ENCODE measurements at regions not wholly inside any gene's neighbourhood (a gene's known extent, or its start where the extent isn't known, plus 50 kb on each side); places are given as distances from the start of the nearest gene placed in this dataset.
"Not testable (repeated sequence)": the region's sequence is repeated elsewhere in the genome, so short reads cannot be mapped to it uniquely, and the experiment has no call there.

DNA sequence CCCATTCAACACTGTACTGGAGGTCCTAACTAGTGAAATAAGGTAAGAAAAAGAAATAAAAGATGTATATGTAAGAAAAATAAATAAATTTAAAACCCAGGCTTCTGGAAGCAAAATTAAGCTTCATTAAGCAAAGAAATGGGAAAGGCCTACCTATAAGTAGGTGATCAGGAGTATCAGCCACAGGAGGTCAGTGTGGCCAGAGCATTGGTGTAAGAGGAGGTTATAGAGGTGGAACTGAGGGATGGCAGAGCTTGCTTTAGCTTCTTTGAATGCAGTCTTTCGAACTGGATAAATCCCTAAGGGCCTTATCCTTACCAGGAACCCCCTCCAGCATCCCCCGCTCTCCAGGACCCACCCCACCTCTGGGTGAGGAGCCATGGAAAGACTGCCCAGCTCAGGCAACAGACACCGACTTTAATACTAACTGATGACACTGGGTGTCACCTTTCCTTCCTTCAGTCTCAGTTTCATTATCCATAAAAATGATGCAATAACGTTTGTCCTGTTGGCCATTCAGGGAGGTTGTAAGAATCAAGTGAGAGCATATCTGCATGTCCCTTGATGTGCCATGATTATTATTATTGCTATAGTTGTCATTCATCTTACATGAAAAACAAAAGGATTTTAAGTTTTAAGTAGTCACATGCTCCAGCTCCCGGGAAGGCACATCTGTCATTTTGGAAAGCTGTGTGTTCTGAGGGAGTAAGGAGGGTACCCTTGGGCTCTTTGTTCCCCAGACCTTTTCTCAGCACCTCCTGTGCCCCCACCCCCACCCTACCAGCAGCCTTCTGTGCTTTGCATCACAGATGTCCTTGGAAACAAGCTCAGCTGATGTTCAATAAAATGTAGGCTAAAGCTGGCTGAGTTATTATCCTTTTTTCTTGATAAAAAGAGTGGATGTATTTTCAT, 50.8 kb upstream of the CTNNA1 start:
- no peak for DNase-seq (ENCODE audit: low read depth in 2 of 2, low spot score in 1 of 2)

DNA sequence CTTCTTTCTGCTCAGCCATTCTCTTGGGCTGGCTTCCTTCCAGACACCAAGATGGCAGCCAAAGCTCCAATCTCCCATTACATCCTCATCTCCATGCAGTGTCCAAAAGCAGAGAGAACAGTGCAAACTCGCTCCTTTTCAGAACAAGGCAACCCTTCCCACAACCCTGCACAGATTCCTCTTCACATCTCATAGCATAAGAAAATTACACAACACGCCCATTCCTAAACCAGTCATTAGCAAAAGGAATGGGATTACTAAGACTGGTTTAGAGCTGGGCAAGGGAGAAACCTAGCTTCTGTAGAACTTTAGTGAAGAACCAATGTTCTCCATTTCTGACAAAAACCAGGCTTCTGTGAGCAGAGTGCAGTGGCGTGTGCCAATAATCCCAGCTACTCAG, 51.5 kb upstream of the CTNNA1 start:
- DNase-seq (ENCODE audit: low read depth in 2 of 2, low spot score in 1 of 2) = no peak

DNA sequence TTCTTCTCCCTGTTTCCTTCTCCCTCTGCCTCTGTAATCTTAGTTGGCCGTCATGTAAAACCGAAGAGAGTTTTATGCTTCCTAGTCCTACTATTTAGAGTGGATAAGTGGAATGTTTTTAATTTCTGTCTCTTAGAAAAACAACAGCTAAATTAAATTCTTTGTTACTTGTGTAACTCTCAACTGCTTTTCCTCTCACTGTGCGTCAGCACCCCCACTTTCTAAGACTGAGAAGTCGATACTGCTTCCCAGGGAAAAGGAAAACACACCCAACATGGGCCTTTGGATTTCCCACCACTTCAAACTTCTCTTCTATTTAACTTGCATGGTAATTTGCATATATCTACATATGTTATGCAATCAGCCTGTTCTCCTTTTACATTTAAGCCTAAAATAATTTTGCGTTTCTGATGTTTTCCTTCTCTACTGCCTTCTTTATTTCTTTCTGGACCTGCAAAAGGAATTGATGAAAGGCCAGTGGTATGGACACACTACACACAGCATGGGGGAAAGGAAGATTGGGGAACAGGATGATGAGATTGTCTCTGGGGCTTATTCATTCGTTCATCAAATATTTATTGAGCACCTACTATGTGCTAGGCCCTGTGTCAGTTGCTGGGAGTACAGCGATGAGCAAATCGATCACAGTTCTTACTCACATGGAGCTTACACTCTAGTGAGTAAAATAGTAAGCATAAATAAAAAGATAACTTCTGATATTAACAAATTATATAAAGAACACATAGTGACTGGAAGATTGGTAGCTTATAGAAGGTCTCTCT, 52.5 kb upstream of the CTNNA1 start:
- no peak for DNase-seq (ENCODE audit: low read depth in 2 of 2, low spot score in 1 of 2)

DNA sequence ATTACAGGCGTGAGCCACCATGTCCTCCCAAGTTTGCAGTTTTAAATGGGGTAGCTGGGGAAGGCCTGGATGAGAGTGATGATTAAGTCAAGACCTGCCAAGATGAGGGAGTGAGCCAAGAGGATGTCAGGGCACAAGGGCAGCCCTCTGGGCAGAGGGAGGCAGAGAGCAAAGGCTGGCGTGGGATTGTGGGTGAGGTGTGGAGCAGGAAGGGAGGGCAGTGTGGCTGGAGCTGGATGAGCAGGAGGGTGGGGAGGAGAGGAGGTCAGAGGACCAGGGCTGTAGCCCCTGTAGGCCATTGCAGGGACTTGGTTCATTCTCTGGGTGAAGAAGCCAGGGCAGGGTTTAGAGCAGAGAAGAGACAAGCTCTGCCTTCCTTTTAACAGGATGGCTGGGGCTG, 53.7 kb upstream of the CTNNA1 start:
- DNase-seq (ENCODE audit: low read depth in 2 of 2, low spot score in 1 of 2) = no peak

DNA sequence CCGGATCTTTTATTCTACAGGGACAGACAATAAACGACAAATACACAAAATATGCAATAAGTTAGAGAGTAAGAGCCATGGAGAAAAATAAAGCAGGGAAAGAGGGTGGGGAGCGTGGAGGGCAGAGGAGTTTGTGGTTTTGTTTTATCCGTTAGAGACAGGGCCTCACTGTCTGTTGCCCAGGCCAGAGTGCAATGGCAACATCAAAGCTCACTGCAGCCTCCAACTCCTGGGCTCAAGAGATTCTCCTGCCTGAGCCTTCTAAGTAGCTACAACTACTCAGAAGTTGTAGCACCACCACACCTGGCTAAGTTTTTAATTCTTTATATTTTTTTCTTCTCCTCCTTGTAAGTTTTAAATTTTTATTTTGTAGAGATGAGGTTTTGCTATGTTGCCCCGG, 54.5 kb upstream of the CTNNA1 start:
- DNase-seq (ENCODE audit: low read depth in 2 of 2, low spot score in 1 of 2) = no peak

DNA sequence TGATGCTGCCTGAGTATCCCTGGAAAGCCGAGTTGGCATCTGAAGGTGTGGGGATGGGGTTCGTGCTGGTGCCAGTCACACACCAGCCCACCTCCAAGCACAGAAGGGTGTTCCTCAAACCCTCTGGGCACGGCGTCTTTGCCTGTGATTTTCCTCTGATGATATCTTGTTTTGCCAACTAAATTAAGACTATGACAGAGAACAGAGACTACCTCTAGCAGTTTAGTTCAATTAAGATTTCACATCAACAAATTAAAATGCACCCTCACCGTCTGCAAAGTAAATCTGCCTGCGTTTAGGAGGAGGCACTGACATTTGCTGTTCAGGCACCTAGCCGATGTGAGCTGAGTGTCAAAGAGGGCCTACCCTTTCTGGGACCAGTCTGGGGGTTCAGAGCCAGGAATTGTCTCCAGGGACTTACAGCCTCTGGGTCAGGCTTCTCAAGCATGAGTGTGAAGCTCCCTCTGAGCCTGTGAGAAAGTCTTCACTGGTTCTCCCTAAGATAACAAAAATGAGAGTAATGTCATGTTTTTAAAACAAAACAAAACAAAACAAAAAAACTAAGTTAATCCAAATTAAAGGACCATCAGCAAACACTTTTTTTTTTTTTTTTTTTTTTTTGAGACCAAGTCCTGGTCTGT, 55.4 kb upstream of the CTNNA1 start:
- no peak for DNase-seq (ENCODE audit: low read depth in 2 of 2, low spot score in 1 of 2)

DNA sequence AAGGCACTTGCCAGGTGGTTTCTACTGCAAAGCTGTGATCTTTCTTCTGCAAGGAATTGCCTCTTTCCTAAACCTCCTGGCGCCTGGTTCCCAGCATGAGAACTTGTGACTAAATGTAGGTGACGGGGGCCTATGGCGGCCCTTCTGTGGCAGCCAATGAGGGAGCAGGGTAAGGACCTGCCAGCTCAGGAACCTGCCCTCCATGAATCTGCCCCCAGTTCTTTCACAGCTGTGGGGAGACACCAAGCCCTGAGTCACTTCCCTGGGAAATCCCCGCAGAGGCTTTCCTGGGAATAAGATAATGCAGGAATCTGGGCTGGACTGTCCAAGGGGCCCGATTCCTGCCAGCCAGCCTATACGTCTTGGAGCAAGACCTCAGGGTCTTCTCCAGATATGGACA, 56.7 kb upstream of the CTNNA1 start:
- DNase-seq (ENCODE audit: low read depth in 2 of 2, low spot score in 1 of 2) = no peak

DNA sequence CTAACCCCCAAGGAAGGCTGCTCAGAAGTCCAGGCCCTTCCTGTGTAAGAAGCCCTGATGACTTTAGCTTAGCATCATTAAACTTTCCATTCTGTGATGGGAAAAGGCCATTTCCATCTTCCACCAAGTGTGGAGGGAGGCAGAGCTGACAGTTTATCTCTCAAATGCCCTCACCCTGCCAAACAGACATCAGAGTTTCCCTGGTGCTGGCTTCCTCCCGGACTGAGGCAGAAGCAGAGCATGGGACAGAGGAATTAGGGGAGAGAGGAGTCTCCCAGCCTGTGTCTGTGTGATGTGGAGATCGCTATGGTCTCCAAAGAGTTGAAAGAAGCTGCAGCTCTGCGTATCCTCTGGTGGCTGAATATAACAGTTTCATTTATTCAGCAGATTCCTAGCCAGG, 57.4 kb upstream of the CTNNA1 start:
- DNase-seq (ENCODE audit: low read depth in 2 of 2, low spot score in 1 of 2) = no peak

DNA sequence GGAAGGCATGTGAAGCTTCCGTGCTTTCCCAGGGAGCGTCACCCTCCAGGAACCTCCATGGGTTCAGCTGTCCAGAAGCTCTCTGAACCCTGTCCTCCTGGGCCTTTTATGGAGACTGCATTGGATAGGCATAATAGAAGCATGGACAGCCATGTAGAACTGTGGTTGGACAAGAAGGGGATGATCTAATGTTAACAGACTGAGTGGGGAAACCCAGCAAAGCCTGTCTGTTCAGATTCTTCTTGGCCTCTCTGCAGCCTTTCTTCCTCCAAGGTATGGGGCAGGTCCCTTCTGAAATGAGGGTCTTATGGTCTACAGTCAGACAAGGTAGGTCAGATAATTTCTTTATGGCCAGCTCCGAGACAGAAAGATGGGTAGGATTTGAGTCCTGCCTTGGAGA, 59.1 kb upstream of the CTNNA1 start:
- no peak for DNase-seq (ENCODE audit: low read depth in 2 of 2, low spot score in 1 of 2)

DNA sequence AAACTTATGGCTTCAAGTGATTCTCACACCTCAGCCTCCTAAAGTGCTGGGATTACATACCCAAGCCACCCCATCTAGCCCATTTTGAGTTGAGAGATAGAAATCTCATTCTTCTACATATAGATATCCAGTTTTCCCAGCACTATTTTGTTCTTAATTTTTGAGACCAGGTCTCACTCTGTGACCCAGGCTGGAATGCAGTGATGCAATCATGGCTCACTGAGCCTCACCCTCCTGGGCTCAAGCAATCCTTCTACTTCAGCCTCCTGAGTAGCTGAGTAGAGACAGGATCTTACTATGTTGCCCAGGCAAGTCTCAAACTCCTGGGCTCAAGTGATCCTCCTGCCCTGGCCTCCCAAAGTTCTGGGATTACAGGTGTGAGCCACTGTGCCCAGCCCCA, 60.9 kb upstream of the CTNNA1 start:
- no peak for DNase-seq (ENCODE audit: low read depth in 2 of 2, low spot score in 1 of 2)

DNA sequence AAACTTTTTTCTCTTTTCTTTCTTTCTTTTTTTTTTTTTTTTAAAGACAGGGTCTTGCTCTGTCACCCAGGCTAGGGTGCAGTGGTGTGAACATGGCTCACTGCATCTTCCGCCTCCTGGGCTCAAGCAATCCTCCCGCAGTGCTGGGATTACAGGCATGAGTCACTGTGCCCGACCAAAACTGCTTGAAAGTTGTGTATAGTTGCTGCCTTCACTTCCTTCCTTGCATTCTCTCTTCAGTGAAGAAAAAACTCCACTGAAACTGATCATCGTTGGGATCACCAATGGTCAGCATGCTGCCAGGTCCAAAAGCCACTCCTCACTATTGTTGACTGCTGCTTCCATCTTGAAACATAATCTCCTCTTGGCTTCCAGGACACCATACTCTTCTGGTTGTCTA, 66.6 kb upstream of the CTNNA1 start:
- DNase-seq (ENCODE audit: low read depth in 2 of 2, low spot score in 1 of 2) = no peak

DNA sequence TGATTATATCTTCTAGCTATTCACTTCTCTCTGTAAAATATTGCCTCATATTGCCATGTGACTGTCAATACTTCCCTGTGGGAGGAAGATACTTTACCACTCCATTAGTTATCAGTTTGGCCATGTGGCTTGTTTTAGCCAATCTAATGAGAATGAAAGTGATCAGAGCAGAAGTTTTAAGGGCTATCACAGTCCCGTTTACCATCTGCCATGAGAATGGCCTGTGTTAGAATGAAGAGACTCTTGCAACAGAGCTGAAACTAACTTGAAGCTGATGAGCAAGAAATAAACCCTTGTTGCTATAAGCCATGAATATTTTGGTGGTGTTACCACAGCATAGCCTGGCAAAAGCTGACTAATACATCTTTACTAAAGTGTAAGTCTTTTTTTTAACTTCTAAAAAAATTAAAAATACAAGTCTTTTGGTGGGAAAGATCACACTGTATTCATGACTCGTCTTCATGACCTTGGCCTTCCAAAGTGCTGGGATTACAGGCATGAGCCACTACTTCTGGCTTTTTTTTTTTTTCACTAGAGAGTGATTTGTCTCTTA, 68.0 kb upstream of the CTNNA1 start:
- DNase-seq (ENCODE audit: low read depth in 2 of 2, low spot score in 1 of 2) = no peak

DNA sequence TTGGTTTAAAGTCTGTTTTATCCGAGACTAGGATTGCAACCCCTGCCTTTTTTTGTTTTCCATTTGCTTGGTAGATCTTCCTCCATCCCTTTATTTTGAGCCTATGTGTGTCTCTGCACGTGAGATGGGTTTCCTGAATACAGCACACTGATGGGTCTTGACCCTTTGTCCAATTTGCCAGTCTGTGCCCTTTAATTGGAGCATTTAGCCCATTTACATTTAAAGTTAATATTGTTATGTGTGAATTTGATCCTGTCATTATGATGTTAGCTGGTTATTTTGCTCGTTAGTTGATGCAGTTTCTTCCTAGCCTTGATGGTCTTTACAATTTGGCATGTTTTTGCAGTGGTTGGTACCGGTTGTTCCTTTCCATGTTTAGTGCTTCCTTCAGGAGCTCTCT, 70.8 kb upstream of the CTNNA1 start:
- DNase-seq (ENCODE audit: low read depth in 2 of 2, low spot score in 1 of 2) = not testable (repeated sequence)

DNA sequence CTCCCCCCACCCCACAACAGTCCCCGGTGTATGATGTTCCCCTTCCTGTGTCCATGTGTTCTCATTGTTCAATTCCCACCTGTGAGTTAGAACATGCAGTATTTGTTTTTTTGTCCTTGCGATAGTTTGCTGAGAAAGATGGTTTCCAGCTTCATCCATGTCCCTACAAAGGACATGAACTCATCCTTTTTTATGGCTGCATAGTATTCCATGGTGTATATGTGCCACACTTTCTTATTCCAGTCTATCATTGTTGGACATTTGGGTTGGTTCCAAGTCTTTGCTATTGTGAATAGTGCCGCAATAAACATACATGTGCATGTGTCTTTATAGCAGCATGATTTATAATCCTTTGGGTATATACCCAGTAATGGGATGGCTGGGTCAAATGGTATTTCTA, 74.4 kb upstream of the CTNNA1 start:
- DNase-seq (ENCODE audit: low read depth in 2 of 2, low spot score in 1 of 2) = not testable (repeated sequence)

DNA sequence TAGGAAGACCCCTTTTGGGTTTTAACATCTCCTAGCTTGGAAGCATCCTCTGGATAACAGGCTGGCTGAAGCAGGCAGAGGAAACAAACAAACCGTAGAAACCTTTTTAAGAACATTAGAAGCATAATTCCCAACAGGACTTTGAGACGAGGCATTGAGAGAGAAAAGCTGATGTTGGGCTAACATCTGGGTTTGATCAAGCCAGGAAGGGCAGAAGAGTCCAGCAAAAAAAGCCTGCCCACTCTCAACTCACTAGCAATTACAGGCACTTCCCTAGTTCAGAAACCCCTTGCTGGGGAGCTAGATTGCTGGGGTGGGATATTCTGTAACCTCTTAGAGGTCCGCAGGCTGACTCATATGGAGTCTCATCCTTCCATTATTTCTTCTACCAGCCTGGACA, 75.4 kb upstream of the CTNNA1 start:
- no peak for DNase-seq (ENCODE audit: low read depth in 2 of 2, low spot score in 1 of 2)

DNA sequence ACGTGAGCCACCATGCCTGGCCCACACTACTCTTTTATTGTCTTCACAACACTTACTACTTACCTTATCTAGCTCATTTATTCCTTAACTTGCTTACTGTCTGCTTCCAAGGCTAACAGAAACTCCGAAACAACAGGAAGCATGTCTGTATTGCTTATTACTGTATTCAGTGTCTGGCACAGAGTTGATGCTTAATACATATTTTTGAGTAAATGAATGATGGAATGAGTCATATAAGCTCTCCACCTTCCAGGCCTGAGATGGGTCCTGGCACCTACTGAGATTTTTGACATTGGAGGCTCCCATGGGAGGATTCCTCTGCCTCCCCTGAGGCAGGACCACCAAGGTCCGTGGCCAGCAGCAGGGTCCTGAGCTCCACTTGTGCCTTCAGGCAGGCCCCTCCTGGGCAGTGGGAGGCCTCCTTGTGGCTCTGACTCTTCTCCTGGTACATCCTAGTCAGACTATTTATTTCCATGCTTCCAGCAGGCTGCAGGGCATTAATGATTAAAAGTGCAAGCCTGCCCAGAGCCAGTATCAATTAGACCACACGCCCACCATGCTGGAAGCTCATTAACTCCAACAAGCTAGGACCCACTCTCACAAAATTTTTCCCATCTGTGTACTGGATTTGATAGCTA, 76.5 kb upstream of the CTNNA1 start:
- no peak for DNase-seq (ENCODE audit: low read depth in 2 of 2, low spot score in 1 of 2)

DNA sequence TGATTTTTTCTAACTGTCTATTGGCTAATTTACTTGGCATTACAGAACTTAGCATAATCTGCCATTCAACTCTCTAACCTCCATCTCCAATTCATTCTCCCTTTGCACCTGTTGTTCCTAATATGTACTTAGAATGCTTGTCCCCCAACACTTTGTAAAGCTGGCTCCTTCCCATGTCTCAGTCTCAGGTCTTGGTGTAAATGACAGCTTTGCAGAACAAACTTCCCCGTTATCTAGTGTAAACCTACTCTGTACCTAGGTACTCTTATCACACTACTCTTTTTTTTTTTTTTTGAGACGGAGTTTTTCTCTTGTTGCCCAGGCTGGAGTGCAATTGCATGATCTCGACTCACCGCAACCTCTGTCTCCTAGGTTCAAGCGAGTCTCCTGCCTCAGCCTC, 77.2 kb upstream of the CTNNA1 start:
- no peak for DNase-seq (ENCODE audit: low read depth in 2 of 2, low spot score in 1 of 2)

DNA sequence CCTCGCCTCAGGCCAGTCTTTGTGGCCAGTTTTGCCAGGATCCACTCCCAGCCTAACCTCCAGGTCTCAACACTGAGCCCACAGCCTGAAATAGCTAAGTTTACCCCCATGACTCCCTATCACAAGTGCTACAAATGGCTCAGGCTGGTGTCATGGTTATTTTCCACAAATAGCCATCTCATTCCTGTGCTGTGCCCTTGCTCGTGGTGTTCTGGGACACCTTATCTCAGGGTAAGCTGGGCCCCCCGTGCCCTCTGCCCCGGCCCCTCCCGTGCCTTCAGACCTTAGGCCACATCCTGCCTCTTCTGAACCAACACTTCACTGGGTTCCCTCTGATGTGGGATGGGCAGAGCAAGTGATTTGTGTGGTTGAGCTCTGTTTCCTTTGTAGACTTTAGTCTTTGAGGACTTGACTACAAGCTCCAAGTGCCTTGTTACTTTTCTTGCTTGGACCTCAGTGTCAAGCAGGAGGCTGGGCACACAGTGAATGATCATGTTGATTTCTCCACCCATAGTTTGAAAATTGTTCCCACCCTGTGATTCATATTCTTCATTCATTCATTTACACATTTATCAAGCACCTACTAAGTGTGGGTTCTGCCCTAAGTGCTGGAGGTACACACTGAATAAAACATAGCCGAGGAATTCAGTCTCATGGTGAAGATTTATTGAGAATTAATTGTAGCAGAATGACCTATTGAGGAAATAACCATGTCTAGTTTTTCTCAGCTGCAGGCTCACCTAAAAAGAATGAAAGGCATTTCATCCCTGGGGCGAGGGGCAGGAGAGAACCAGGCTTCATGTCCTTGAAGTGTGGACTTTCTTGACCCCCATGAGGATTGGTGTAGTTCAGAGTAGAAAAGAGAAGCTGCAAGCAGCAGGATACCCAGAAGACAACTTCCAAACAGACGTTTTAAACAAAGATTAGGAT, 84.5 kb upstream of the CTNNA1 start:
- no peak for DNase-seq (ENCODE audit: low read depth in 2 of 2, low spot score in 1 of 2)

DNA sequence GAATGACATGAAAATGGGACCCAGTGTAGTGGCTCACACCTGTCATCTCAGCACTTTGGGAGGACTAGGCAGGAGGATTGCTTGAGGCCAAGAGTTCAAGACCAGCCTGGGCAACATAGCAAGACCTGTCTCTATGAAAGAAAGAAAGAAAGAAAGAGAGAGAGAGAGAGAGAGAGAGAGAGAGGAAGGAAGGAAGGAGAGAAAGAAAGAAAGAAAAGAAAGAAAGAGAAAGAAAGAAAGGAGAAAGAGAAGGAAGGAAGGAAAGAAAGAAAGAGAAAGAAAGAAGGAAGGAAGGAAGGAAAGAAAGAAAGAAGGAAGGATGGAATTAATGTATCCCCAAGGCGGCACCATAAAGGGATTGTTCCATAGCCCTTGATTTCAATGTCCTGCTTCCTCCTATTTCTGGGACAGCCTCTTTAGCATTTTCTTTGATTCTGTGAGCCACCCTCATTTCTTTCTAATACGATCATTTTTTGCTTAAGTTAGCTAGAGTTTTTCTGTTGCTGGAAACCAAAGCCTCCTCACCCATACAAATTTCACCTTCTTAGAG, 85.4 kb upstream of the CTNNA1 start:
- not testable (repeated sequence) for DNase-seq (ENCODE audit: low read depth in 2 of 2, low spot score in 1 of 2)

DNA sequence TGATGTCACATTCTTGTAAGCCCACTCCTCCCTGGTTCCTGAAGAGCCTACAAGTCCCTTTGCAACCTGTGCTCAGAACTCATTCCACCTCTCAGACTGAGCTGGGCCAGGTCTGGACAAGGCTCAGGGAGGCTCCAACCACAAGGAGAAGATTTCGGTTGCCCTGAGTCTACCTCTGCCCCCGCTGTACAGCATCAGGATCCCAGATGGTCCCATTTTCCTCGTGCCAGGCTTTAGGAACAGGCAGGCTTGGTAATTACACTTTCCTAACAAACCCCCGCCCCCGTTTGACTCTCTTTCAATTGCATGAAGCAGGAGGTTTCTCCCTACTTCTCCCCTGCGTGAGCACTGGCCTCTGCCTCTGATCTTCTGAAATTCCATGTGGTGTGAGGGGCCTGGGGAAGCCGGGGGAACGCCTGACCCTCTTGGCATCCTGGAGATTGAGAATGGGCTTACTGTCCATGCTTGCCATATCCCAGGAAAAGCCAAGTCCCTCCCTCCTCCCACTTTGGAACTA, 86.9 kb upstream of the CTNNA1 start:
- DNase-seq (ENCODE audit: low read depth in 2 of 2, low spot score in 1 of 2) = no peak
